Left lobe of liver (tissue), 2 donors: ENCODE measurements at regions not wholly inside any gene's neighbourhood (a gene's known extent, or its start where the extent isn't known, plus 50 kb on each side); places are given as distances from the start of the nearest gene placed in this dataset.
A peak's percentile ranks its signal among the peaks of the same experiment; 100 is the strongest.
"Not testable (repeated sequence)": the region's sequence is repeated elsewhere in the genome, so short reads cannot be mapped to it uniquely, and the experiment has no call there.

ENCODE experiments used
- ATAC-seq: fragments of 200-7000 bp; cut with Tn5 transposase; one replicate; pipeline ENCODE4 v1.9.1; 2020; ENCODE audit warnings: mild to moderate bottlenecking, moderate library complexity
- DNase-seq: peaks from one replicate; pipeline ENCODE4 v3.0.0-alpha.2; 2020; ENCODE audit warnings: low spot score
- donor health status: DM: no; HTN: no; CAD: no; lungs with moderate emphysema.
- donor health status: DM: no; HTN: yes; CAD: no.

- ATAC-seq (no peak), DNase-seq (no peak)
Observed at GRCh38 chr2:142718576-142719155, 158.8 kb upstream of the KYNU start.

GRCh38 chr2:142716463-142717242 lies 160.8 kb upstream of the KYNU start:
- ATAC-seq: no peak
- DNase-seq: no peak

GRCh38 chr2:142714600-142714999 lies 162.9 kb upstream of the KYNU start:
- no peak for ATAC-seq
- DNase-seq: no peak

GRCh38 chr2:142710336-142710735 lies 167.1 kb upstream of the KYNU start:
- DNase-seq (no peak), ATAC-seq (no peak)

- ATAC-seq (no peak), DNase-seq (no peak)
Observed at GRCh38 chr2:142707318-142707717, 170.1 kb upstream of the KYNU start.

GRCh38 chr2:142702397-142702796 lies 175.1 kb upstream of the KYNU start:
- DNase-seq, ATAC-seq: not testable (repeated sequence)

GRCh38 chr2:142695350-142696257 lies 181.9 kb upstream of the KYNU start:
- ATAC-seq, DNase-seq: not testable (repeated sequence)

GRCh38 chr2:142694282-142694681 lies 183.2 kb upstream of the KYNU start:
- ATAC-seq (no peak), DNase-seq (no peak)

GRCh38 chr2:142693171-142693950 lies 184.1 kb upstream of the KYNU start:
- ATAC-seq: no peak
- no peak for DNase-seq

GRCh38 chr2:142688856-142689605 lies 188.4 kb upstream of the KYNU start:
- DNase-seq: no peak
- no peak for ATAC-seq

GRCh38 chr2:142687509-142687908 lies 190.0 kb upstream of the KYNU start:
- ATAC-seq: no peak
- no peak for DNase-seq

- ATAC-seq: no peak
- DNase-seq: no peak
Observed at GRCh38 chr2:142687075-142687474, 190.4 kb upstream of the KYNU start.

GRCh38 chr2:142684667-142685066 lies 192.8 kb upstream of the KYNU start:
- ATAC-seq: no peak
- DNase-seq: no peak

- DNase-seq (no peak), ATAC-seq (peak; percentile 74)
Observed at GRCh38 chr2:142682528-142682927, 194.9 kb upstream of the KYNU start.

- DNase-seq (no peak), ATAC-seq (no peak)
Observed at GRCh38 chr2:142681952-142682351, 195.5 kb upstream of the KYNU start.

- DNase-seq (no peak), ATAC-seq (no peak)
Observed at GRCh38 chr2:142678164-142678563, 199.3 kb upstream of the KYNU start.

GRCh38 chr2:142675398-142675797 lies 202.1 kb upstream of the KYNU start:
- DNase-seq: no peak
- no peak for ATAC-seq

- DNase-seq (no peak), ATAC-seq (no peak)
Observed at GRCh38 chr2:142673836-142674235, 203.6 kb upstream of the KYNU start.

- no peak for DNase-seq
- ATAC-seq: no peak
Observed at GRCh38 chr2:142672698-142673097, 204.8 kb upstream of the KYNU start.

- DNase-seq (no peak), ATAC-seq (no peak)
Observed at GRCh38 chr2:142670362-142670761, 207.1 kb upstream of the KYNU start.
